Right lobe of liver (tissue), 6 donors: ENCODE measurements at regions not wholly inside any gene's neighbourhood (a gene's known extent, or its start where the extent isn't known, plus 50 kb on each side); places are given as distances from the start of the nearest gene placed in this dataset.

Experiments used
- ATAC-seq, 4 donors: fragments of 200-7000 bp; cut with Tn5 transposase; one replicate each; pipeline ENCODE4 v1.9.1; 2020; ENCODE audit warnings: mild to moderate bottlenecking in 4 of 4, moderate library complexity in 4 of 4
- DNase-seq, 3 donors: peaks; one replicate each; pipeline ENCODE4 v3.0.0-alpha.2; 2020
- H3K27ac ChIP-seq, 3 donors: fragments of 200-600 bp; one replicate each; pipeline ENCODE4 v1.8.0; 2022
- H3K27me3 ChIP-seq, 2 donors: fragments of 200-600 bp; one replicate each; pipeline ENCODE4 v1.8.0; 2022
- H3K36me3 ChIP-seq, 4 donors: fragments of 200-600 bp; sonication (generic) in 1 of 4; one replicate each; pipeline versions ENCODE4 v1.5.1 to v1.8.0; 2017 to 2022; ENCODE audit warnings: control low read depth in 1 of 4
- H3K4me1 ChIP-seq, 4 donors: fragments of 200-600 bp; sonication (generic) in 1 of 4; one replicate each; pipeline versions ENCODE4 v1.5.1 to v1.8.0; 2017 to 2022; ENCODE audit warnings: control low read depth in 1 of 4
- H3K4me3 ChIP-seq, 3 donors: fragments of 200-600 bp; one replicate each; pipeline ENCODE4 v1.8.0; 2022
- H3K9me3 ChIP-seq, 4 donors: fragments of 200-600 bp; sonication (generic) in 1 of 4; one replicate each; pipeline versions ENCODE4 v1.5.1 to v1.8.0; 2017 to 2022; ENCODE audit warnings: control low read depth in 1 of 4
- POLR2A ChIP-seq: fragments of 450-650 bp; IDR thresholded peaks from one replicate; pipeline ENCODE4 v1.6.1; 2017; ENCODE audit warnings: antibody characterized with exemption, mild to moderate bottlenecking
- WGBS: methylation state at CpG from one replicate; pipeline ENCODE4 v1.1.6; 2018; ENCODE audit warnings: low coverage, low lambda C conversion rate; ENCODE audit not compliant: insufficient coverage; ENCODE audit errors: missing lambda C conversion rate; 5-methylcytosine and 5-hydroxymethylcytosine counted together
- intact Hi-C, 2 donors: fragments of 100-400 bp; cut with DNase I; formaldehyde crosslinking; loops; one replicate each; pipeline versions ENCODE4 v1.11.2 to v1.14.1; 2022
- TF ChIP-seq, protein P1 (sequence below), 4 donors: fragments of 200-600 bp in 3 of 4; fragments of 450-650 bp in 1 of 4; IDR thresholded peaks; one replicate each; pipeline versions ENCODE4 v1.5.1 to v1.8.0; 2016 to 2022; ENCODE audit warnings: antibody characterized with exemption in 4 of 4, mild to moderate bottlenecking in 2 of 4
- donor health status: DM: no; HTN: yes; CAD: no.
- donor health status: DM: no; HTN: no; CAD: no.
- donor health status: DM: no; HTN: no; CAD: no.
- donor health status: DM: no; HTN: yes; CAD: no.
- donor health status: DM: no; HTN: yes; CAD: no.

DNA sequence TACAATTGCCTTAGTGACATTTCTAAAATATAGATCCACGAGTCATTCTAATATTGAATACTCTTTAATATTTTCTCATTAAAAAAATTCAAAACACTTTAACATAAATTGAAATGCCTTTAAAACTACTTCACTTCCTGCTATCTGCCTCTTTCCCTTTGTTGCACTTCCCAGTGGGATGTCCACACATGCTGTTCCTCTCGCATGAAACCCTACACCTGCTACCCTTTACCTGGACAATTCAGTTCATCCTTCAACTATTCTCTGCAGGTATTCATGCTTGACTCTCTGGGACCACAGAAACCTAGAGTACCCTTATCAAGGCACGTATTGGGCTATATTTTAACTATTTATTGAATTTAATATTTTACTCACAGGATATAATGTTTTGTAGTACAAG lies 373.3 kb upstream of the GALNT5 start:
- TF ChIP-seq, protein P1, sequence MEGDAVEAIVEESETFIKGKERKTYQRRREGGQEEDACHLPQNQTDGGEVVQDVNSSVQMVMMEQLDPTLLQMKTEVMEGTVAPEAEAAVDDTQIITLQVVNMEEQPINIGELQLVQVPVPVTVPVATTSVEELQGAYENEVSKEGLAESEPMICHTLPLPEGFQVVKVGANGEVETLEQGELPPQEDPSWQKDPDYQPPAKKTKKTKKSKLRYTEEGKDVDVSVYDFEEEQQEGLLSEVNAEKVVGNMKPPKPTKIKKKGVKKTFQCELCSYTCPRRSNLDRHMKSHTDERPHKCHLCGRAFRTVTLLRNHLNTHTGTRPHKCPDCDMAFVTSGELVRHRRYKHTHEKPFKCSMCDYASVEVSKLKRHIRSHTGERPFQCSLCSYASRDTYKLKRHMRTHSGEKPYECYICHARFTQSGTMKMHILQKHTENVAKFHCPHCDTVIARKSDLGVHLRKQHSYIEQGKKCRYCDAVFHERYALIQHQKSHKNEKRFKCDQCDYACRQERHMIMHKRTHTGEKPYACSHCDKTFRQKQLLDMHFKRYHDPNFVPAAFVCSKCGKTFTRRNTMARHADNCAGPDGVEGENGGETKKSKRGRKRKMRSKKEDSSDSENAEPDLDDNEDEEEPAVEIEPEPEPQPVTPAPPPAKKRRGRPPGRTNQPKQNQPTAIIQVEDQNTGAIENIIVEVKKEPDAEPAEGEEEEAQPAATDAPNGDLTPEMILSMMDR (IDR thresholded peaks at IDR 0.05), result no peak
- no peak for TF ChIP-seq POLR2A
- no peak for ATAC-seq
- Histone ChIP-seq H3K36me3 (no peaks in the 10 kb centered on the region), H3K4me1 (no peaks in the 10 kb centered on the region), H3K27me3 (no peaks in the 10 kb centered on the region), H3K9me3 (no peaks in the 10 kb centered on the region), H3K27ac (no peak overlapping the region), H3K4me3 (no peak overlapping the region)
- DNase-seq, result no peak
- intact Hi-C loops, result no loop called here
- WGBS, result 61% methylated on average over 3 of the region's 3 CpGs

GRCh38 chr2:156890529-156891148 lies 366.9 kb upstream of the GALNT5 start:
- intact Hi-C loops, result no loop called here
- ATAC-seq, result no peak
- 49% methylated on average over 5 of the region's 5 CpGs for WGBS
- Histone ChIP-seq H3K4me3 (no peak overlapping the region), H3K27ac (no peak overlapping the region), H3K36me3 (no peaks in the 10 kb centered on the region), H3K9me3 (no peaks in the 10 kb centered on the region), H3K27me3 (no peaks in the 10 kb centered on the region), H3K4me1 (peaks cover 0 to 9% (median 3%) of the 10 kb centered on the region in 4 donors)
- DNase-seq, result no peak
- TF ChIP-seq POLR2A, result no peak
- TF ChIP-seq, protein P1 (IDR thresholded peaks at IDR 0.05), result no peak

DNA sequence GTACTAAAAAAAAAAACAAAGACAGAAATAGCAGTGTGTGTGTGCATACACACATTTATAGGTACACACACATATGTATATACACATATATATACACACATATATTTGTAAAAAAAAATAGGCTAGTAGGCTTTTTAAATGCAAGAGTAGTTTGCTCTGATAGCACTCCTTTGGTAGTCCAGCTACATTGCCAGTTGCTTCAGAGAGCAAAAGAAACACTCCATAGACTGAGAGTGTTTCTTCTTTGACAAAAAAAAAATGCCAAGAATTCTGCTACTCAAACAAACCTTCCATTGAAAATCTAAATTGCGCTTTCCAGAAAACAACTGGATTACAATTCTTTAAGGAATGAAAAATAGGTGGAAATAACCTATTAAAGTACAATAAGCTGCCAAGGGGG lies 365.9 kb upstream of the GALNT5 start:
- WGBS, result 86% methylated on average over 1 of the region's 1 CpG
- DNase-seq, result no peak
- Histone ChIP-seq H3K27ac (no peak overlapping the region), H3K4me1 (peaks cover 0 to 9% (median 3%) of the 10 kb centered on the region in 4 donors), H3K9me3 (no peaks in the 10 kb centered on the region), H3K4me3 (no peak overlapping the region), H3K27me3 (no peaks in the 10 kb centered on the region), H3K36me3 (no peaks in the 10 kb centered on the region)
- ATAC-seq, result no peak
- TF ChIP-seq, protein P1 (IDR thresholded peaks at IDR 0.05), result no peak
- no peak for TF ChIP-seq POLR2A
- intact Hi-C loops, result no loop called here

DNA sequence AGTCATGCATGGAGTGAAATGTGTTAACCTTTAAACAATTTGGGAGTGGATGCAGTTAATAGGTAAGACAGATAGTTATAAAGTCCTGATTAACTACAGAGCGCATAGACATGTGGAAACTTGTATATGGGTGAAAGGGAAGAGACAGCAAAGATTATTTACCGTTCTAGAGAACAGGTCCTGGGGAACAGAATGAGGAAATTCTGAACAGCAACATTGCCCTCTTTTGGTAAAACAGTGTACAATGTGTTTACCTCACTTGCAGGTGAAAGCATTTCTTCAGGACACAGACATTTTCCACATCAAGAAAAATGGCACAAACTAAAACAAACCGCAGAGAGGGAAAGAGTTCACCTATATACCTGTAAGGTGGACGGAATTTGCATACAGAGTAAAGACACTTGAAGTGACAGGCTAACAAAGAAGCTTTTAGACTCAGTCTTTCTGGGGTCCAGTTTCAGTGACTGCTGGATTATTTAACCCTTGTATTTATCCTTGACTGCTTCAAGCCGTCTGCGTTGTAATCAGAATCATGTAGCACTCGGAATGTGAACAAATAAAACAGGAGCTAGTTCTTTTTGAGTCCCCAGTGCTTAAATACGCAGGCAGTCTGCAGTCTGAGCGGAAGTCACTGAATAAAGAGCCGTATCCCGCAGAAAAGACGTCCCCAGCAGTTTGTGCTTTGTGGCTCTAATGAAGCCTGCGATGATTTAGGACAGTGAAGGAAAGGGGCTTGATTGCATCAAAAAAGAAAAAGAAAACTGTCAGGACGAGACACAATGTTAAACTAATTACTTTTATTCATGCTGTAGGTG lies 364.8 kb upstream of the GALNT5 start:
- no peaks in the 10 kb centered on the region for H3K36me3 ChIP-seq
- WGBS, result 3% methylated on average over 14 of the region's 14 CpGs
- H3K27me3 ChIP-seq, result no peaks in the 10 kb centered on the region
- H3K9me3 ChIP-seq, result no peaks in the 10 kb centered on the region
- intact Hi-C loops, result no loop called here
- H3K4me3 ChIP-seq, result peak overlapping the region in 2 of 3 donors; percentile 13 to 34
- TF ChIP-seq, protein P1 (IDR thresholded peaks at IDR 0.05), result peak; percentile 57 to 66 (median 62)
- no peak for TF ChIP-seq POLR2A
- peak; percentile 97 to 99 (median 98) for ATAC-seq
- H3K4me1 ChIP-seq, result peaks cover 0 to 9% (median 3%) of the 10 kb centered on the region in 4 donors
- DNase-seq, result no peak
- no peak overlapping the region for H3K27ac ChIP-seq
